Prostate gland (tissue), 2 donors: ENCODE measurements at regions not wholly inside any gene's neighbourhood (a gene's known extent, or its start where the extent isn't known, plus 50 kb on each side); places are given as distances from the start of the nearest gene placed in this dataset.

Source experiments
- DNase-seq: peaks from one replicate; pipeline ENCODE4 v3.0.0-alpha.2; 2019; ENCODE audit warnings: low spot score
- H3K27ac ChIP-seq, 2 donors: fragments of 200-600 bp; sonication (generic); 2 replicates each; pipeline ENCODE4 v1.5.1; 2017 to 2019
- H3K27me3 ChIP-seq: fragments of 200-600 bp; sonication (generic); replicated peaks from 2 replicates; pipeline ENCODE4 v1.5.1; 2019; ENCODE audit not compliant: insufficient read depth
- H3K36me3 ChIP-seq, 2 donors: fragments of 200-600 bp; sonication (generic); 1 replicate in 1 of 2; 2 replicates in 1 of 2; pipeline versions ENCODE4 v1.5.1 to v1.8.1; 2017 to 2019
- H3K4me1 ChIP-seq: fragments of 200-600 bp; sonication (generic); replicated peaks from 2 replicates; pipeline ENCODE4 v1.5.1; 2019
- H3K4me3 ChIP-seq, 2 donors: fragments of 200-600 bp; sonication (generic); 2 replicates each; pipeline ENCODE4 v1.5.1; 2017 to 2019
- H3K9me3 ChIP-seq: fragments of 200-600 bp; sonication (generic); 2 replicates; pipeline ENCODE4 v1.5.1; 2017
- CTCF ChIP-seq, 4 experiments: fragments of 200-600 bp in 2 of 4; fragments of 450-650 bp in 2 of 4; sonication (generic) in 2 of 4; IDR thresholded peaks; 1 replicate in 3 of 4; 2 replicates in 1 of 4; pipeline ENCODE4 v1.5.1; 2016 to 2019; ENCODE audit warnings: antibody characterized with exemption in 4 of 4, mild to moderate bottlenecking in 2 of 4, moderate library complexity in 2 of 4
- POLR2A ChIP-seq: fragments of 450-650 bp; IDR thresholded peaks from one replicate; pipeline ENCODE4 v1.6.1; 2016; ENCODE audit warnings: antibody characterized with exemption, mild to moderate bottlenecking
- POLR2AphosphoS5 ChIP-seq: sonication (generic); formaldehyde crosslinking; IDR thresholded peaks from one replicate; pipeline ENCODE4 v1.6.1; 2017; ENCODE audit warnings: antibody characterized with exemption
- WGBS: methylation state at CpG from one replicate; pipeline ENCODE4 v1.1.5; 2018; 5-methylcytosine and 5-hydroxymethylcytosine counted together
- intact Hi-C: fragments of 100-400 bp; cut with DNase I; formaldehyde crosslinking; loops from one replicate; pipeline ENCODE4 v1.14.2; 2022

DNA sequence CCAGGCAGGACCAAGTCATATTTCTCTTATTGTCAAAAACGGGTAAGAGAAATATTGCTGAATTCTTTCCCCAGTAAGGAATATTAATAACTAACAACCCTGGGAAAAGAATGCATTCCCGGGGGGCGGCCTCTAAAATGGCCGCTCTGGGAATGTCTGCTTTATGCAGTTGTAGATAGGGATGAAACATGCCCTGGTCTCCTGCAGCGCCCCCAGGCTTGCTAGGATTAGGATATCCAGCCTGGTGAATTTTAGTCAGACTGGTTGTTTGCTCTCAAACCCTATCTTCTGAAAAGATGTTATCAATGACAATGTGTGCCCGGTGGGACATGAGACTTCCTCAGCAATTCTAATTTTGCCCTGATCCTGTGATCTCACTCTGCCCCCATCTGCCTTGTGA lies 448.1 kb downstream of the PTH2R start:
- Histone ChIP-seq H3K4me1 (no peaks in the 10 kb centered on the region), H3K4me3 (no peak overlapping the region), H3K27ac (no peak overlapping the region), H3K27me3 (no peaks in the 10 kb centered on the region), H3K36me3 (no peaks in the 10 kb centered on the region), H3K9me3 (no peaks in the 10 kb centered on the region)
- TF ChIP-seq CTCF (IDR thresholded peaks at IDR 0.05) = no peak
- no peak for TF ChIP-seq POLR2A
- no peak for TF ChIP-seq POLR2AphosphoS5
- no peak for DNase-seq
- WGBS = 88% methylated on average over 6 of the region's 6 CpGs
- intact Hi-C loops = no loop called here

GRCh38 chr2:208867374-208867773 lies 460.8 kb downstream of the PTH2R start:
- no peak for TF ChIP-seq POLR2A
- TF ChIP-seq POLR2AphosphoS5 = no peak
- TF ChIP-seq CTCF (IDR thresholded peaks at IDR 0.05) = no peak
- no peaks in the 10 kb centered on the region for H3K4me1 ChIP-seq
- DNase-seq = no peak
- intact Hi-C loops = no loop called here
- no peaks in the 10 kb centered on the region for H3K27me3 ChIP-seq
- no peaks in the 10 kb centered on the region for H3K36me3 ChIP-seq
- no peaks in the 10 kb centered on the region for H3K9me3 ChIP-seq
- no peak overlapping the region for H3K4me3 ChIP-seq
- H3K27ac ChIP-seq = no peak overlapping the region

GRCh38 chr2:208872591-208872990 lies 466.0 kb downstream of the PTH2R start:
- Histone ChIP-seq H3K36me3 (no peaks in the 10 kb centered on the region), H3K4me3 (no peak overlapping the region), H3K9me3 (no peaks in the 10 kb centered on the region), H3K27ac (no peak overlapping the region), H3K27me3 (no peaks in the 10 kb centered on the region), H3K4me1 (no peaks in the 10 kb centered on the region)
- no peak for DNase-seq
- intact Hi-C loops = no loop called here
- TF ChIP-seq POLR2AphosphoS5 (no peak), POLR2A (no peak), CTCF (IDR thresholded peaks at IDR 0.05) (no peak)
- WGBS = 40% methylated on average over 3 of the region's 3 CpGs

DNA sequence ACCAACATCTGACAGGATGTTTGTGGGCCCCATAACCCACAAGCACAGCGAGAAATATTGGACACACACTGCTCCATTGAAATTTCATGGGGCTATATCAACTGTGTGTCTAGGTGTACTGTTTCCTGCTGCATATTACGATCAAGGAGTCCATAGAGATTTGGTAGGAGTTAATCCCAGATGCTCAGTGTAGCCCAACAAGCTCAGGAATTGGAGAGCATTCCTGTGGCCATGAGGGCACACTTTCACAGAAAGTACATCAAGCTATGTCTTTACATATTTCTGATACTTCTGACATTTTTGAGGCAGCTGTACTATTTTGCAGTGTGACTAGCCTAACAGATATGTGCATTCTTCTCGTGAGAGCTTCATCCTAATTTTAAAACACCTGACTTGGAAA lies 473.1 kb downstream of the PTH2R start:
- no peak overlapping the region for H3K27ac ChIP-seq
- 90% methylated on average over 3 of the region's 3 CpGs for WGBS
- intact Hi-C loops = no loop called here
- no peaks in the 10 kb centered on the region for H3K27me3 ChIP-seq
- no peak overlapping the region for H3K4me3 ChIP-seq
- TF ChIP-seq POLR2A (no peak), POLR2AphosphoS5 (no peak), CTCF (IDR thresholded peaks at IDR 0.05) (no peak)
- no peaks in the 10 kb centered on the region for H3K36me3 ChIP-seq
- H3K4me1 ChIP-seq = no peaks in the 10 kb centered on the region
- no peak for DNase-seq
- H3K9me3 ChIP-seq = no peaks in the 10 kb centered on the region

DNA sequence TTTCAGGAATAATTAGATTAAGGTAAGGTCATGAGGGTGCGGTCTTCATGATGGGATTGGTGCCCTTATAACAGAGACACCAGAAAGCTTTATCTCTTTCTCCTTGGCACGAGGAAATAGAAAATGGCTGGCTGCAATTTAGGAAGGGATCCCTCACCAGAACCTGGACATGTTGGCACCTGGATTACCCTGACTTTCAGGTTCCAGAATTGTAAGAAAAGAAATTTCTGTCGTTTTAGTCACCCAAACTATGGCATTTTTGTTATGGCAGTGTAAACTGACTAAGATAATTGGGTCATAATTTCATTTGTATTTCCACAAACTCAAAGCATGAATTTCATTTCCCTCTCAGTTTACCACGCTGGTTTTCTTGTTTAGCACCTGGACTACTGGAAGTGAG lies 473.6 kb downstream of the PTH2R start:
- intact Hi-C loops = no loop called here

More for the DNA sequence above, 473.6 kb downstream of the PTH2R start:
- H3K36me3 ChIP-seq = no peaks in the 10 kb centered on the region
- H3K27me3 ChIP-seq = no peaks in the 10 kb centered on the region
- no peak for TF ChIP-seq POLR2A
- TF ChIP-seq CTCF (IDR thresholded peaks at IDR 0.05) = no peak
- no peak for TF ChIP-seq POLR2AphosphoS5
- WGBS = 80% methylated on average over 4 of the region's 4 CpGs
- DNase-seq = no peak
- no peaks in the 10 kb centered on the region for H3K4me1 ChIP-seq
- H3K4me3 ChIP-seq = no peak overlapping the region
- no peak overlapping the region for H3K27ac ChIP-seq
- H3K9me3 ChIP-seq = no peaks in the 10 kb centered on the region
